ENCODE measurements at regions not wholly inside any gene's neighbourhood (a gene's known extent, or its start where the extent isn't known, plus 50 kb on each side); places are given as distances from the start of the nearest gene placed in this dataset.

- DNase-seq = peak; percentile 51 to 69
Measured at GRCh38 chr13:33723772-33724435, 94.0 kb upstream of the RFC3 start.

DNA sequence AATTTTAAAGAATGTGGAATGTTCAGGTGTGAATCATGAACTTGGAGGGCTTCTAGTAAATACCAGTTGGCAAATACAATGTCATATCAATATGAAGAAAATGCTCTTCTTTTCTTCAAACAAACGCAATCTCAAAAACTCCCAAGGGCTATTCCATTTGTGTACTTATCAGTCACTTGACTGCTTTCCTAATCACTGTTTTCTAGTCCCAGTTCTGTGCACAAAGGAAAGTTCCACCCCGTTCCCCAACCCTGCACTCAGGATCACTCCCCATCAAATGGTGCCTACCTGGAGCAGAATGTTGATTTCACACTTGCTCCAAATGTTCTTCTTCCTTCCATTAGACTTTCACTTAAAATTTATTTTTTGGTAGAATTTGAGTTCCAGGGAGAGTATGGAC lies 92.6 kb upstream of the RFC3 start:
- DNase-seq = no peak

DNA sequence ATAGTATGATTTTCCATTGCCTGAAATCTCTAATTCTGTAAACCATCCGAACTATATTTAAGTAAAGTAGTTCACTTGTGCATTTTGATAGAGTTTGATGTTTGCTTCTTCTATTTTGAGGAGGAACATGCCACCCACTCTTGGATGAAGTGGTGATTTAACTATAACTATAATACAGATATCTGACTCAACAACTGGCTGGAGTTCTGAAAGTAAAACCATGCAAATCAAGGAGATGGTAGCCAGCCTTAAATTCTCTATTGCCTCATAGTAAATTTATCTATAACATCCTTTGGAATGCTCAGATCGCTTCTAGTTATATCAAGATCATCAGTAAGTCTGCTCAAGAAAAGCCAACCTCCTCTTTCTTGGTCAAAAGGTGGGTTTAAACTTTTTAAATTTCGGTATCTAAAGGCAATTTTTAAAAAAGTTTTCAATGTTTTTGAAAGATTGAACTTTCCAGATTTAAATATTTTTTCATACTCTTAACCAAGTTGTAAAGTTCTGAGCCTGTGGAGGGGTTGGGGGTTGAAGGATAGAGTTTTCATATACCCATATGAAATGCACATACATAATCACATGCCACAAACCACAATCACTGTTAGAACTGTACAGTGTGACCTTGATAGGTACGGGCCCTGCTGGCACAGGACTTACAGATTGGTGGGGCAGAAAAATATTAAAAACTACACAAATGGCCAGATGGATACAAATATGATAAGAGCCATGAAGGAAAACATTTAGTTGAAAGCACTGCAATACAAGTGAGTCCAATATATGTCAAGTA lies 90.5 kb upstream of the RFC3 start:
- no peak for DNase-seq

DNA sequence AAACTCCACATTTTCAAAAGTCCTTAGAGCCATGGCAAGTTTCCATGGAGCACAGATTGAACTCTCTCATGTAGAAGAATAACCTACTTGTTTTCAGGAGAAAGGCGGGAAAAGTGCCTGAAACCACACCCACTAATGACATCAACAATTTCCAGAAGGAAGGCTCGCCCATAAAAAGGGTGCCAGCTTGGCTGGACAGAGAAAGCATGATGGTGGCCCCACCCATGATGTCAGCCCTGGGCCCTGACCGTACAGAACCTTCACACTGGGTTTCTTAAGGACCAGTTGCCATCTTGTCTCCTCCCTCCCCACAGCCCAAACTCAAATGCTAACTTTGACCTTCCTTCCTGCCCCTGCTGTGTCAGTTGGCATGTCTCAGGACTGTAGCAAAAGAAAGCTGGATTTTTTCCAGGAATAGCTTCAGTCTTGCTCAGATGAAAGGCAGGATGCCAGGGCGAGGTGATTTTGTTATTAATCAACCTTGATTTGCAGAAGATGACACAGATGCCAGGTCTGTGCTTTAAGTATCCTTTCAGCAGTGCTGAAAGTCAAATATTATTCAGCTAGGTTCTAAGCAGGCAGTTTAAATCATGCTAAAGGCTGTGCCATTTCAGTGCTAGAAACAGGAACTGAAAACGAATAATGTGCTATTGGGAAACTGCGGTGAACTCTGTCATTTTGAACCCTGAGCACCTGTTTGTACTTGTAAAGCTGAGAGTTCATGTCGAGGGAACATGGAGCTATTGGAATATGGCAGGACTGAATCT lies 89.5 kb upstream of the RFC3 start:
- DNase-seq = no peak

GRCh38 chr13:33730147-33730546 lies 87.8 kb upstream of the RFC3 start:
- no peak for DNase-seq

DNA sequence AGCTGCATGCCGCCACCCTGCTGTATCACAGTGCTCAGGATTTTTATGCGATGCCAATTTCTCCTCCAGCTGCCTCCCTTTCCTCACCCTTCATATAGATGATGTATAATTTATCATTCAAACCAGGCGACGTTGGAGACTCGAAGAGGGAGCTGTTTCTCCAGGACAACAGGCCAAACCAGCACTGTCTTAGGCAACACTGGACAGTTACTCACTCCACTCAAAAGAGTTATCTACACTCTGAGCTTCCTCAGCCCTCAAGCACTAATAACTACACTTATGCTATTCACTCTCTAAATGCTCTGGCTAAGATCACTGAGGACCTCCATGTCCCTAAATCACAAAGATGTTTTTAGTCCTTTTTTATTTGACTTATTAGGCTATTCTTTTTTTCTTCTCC lies 87.3 kb upstream of the RFC3 start:
- DNase-seq = no peak

DNA sequence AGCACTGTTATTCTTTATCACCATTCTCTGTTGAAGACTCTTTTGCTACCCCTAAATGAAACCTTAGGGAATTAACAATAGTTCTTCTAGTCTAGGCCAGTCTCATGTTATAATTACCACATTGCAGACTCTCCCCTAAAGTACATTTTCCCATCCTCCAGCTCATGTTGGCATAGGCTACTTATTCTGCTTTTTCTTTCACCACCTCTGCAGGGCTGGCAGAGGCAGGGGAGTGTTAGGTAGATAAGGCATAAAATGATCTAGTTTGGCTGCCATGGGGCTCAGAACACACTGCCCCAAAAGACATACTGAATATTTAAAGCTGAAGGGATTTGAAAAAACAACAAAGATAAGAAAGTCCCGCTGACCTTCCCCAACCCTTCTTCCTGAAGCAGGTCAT lies 82.7 kb upstream of the RFC3 start:
- DNase-seq = no peak

DNA sequence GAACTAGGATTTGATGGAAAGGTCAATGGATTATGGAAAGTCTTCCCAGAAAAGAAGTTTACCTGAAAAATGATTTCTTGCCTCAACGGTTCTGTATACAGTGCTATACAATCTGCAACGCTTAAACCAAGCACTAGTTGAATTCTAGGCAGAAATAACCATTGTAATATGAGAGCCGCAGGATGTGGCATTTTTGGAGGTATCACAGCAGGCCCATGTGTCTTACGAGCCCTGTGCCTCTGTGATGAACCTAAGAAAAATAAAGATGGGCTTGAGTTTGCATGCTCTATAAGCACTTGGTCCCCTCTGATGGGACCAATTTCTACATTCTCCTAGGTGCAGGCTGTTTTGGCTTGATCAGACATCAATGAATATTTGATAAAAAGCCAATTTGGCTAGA lies 78.7 kb upstream of the RFC3 start:
- DNase-seq = no peak

GRCh38 chr13:33740134-33740538 lies 77.8 kb upstream of the RFC3 start:
- DNase-seq = no peak

DNA sequence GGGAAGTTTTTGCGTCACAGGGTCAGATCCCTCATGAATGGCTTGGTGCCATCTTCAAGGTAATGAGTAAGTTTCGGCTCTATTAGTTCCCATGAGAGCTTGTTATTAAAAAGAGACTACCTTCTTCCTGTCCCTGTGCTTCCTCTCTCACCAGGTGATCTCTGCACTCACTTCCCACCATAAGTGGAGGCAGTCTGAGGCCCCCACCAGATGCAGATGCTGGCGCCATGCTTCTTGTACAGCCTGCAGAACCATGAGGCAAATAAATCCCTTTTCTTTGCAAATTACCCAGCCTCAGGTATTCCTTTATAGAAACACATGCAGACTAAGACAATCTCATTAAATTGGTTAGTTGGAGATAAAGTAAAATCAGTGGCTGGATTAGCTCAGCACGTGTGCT lies 75.6 kb upstream of the RFC3 start:
- no peak for DNase-seq

DNA sequence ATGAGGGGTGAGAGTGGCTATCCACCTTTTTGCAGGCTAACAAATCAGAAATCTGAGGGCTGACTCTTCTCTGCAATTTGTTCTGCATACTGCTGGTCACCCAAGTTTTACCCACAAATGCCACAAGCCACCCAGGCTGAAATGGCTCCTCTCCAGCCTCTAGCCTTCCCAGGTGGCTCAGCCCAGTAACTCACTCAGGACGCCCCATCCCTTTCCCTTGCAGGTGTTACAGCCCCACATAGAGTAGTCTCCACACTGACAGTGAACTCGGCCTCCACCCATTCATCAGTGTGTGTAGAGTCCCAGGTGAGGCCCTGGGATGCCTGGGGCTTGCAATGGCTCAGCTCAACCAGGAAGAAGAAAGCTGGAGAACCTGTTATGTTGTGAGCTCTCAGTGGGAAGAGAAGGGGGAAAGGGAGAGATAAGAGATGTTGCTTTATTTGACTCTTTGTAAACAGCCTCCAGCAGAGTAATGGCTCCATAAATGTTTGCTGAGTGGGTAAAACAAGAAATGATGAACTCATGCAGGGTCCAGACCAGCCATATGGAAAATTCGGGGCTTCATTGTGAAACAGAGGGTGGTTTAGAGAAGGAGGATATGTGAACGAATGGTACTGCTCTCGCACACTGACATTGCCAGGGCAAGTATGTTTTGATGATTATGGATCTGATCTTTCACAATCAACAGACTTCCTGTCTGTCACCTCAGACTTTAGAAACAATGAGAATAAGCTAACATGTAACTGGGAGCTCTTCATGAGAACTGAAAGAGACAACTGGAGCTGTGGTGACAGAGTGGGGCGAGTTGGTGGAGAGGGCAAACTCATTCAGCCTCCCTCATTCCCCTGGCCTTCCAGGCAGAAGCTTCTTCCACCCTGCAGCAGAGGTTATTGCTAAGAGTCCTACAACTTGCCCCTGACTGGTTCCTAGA lies 74.2 kb upstream of the RFC3 start:
- peak; percentile 3 to 16 for DNase-seq

GRCh38 chr13:33744589-33745369 lies 73.2 kb upstream of the RFC3 start:
- no peak for DNase-seq

- no peak for DNase-seq
Measured at GRCh38 chr13:33745370-33746324, 72.3 kb upstream of the RFC3 start.

GRCh38 chr13:33746867-33747266 lies 71.1 kb upstream of the RFC3 start:
- no peak for DNase-seq

- DNase-seq = no peak
Measured at GRCh38 chr13:33751151-33751550, 66.8 kb upstream of the RFC3 start.

GRCh38 chr13:33752094-33752493 lies 65.9 kb upstream of the RFC3 start:
- no peak for DNase-seq

DNA sequence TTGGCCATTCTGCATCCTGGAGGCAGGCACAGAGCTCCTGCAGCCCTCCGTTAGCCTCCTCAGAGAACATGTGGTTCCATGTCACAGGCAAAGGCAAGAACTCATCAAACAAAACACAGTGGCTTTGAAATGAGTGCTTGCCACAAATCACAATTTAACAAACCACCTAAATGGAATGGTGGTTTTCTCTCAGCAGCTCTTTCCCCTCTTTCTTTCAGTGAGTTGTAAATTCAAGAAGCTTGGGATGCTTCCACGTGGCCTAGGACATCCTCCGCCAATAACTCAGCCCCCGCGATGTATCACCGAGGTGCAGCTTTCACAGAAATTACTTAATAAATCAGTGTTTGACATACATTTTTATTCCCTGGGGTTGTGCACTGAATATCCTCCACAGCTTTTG lies 65.4 kb upstream of the RFC3 start:
- DNase-seq = no peak

DNA sequence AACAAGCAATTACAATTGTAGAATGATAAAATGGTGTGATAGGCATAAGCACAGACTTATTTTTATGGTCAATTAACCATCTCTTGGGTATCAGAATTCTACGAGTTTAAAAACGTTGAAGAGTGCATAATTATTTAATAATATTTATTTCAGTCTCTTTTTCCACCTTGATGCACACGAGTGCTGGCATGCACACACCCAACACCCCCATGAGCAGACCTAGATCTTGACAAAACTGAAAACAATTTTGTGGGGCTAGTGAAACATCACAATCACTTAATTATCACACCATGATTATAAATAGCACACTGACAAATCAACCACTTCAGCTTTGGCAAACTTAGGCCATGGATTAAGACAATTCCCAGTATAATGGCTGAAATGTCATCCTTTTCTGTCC lies 61.0 kb upstream of the RFC3 start:
- no peak for DNase-seq

DNA sequence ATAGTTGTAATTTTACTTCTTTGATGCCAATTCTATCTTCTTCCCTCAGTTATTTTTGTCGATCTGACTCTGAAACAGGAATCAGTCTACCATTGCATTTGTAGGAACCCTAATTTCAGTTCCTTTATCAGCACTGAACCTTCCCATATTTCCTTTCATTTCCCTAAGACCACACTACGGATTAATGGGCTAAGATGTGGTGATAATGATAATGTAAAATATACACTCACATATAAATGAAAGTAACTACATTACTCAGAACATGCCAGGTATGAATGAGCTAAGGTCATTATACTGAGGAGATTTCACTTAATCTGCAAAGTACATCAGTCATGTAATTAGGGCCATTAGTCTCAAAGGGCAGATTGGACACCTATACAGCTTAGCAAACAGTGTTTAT lies 60.2 kb upstream of the RFC3 start:
- DNase-seq = no peak

GRCh38 chr13:33758113-33758512 lies 59.8 kb upstream of the RFC3 start:
- DNase-seq = no peak

DNA sequence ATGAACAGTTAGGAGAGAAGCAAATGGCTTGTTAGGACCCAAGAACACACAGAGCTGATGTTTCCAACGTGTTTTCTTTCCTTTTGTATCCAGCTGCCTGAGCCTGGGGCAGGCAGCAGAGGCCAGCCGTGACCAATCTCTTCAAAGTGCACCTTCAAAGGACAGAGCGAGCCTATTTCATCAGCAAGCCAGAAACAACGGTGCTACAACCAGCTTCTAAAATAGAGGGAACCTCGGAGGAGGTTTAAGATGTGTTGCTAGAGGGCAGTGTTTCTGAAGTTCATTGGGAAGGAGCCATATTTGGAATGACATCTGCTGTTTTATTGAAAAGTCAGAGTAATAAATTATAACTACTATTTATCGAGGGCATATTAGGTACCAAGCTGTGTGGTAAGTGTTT lies 56.2 kb upstream of the RFC3 start:
- DNase-seq = no peak

Measured in activated CD4-positive, alpha-beta T cell treated with anti-CD3 and anti-CD28 coated beads, Interleukin-2, amount 50 U/mL, for 48 hours (primary cell).